ENCODE measurements at regions not wholly inside any gene's neighbourhood (a gene's known extent, or its start where the extent isn't known, plus 50 kb on each side); places are given as distances from the start of the nearest gene placed in this dataset.

- H3K27me3 Mint-ChIP-seq (ENCODE audit: low read depth in 2 of 2), result peaks cover 3 to 7% of the 10 kb centered on the region in 2 donors
- 100% methylated on average over 1 of the region's 1 CpG for WGBS (ENCODE audit: insufficient coverage)
- intact Hi-C loops (cut with micrococcal nuclease), result no loop called here
Observed at GRCh38 chr20:19834783-19835182, 76.7 kb downstream of the RIN2 start.

GRCh38 chr20:19835533-19836222 is 77.6 kb downstream of the RIN2 start:
- peaks cover 9% of the 10 kb centered on the region for H3K4me1 ChIP-seq (ENCODE audit: control insufficient read depth, insufficient read depth, low read length)
- TF ChIP-seq CTCF (IDR thresholded peaks at IDR 0.05), result no peak
- Mint-ChIP-seq H3K4me3 (no peak overlapping the region), H3K27ac (no peak overlapping the region), H3K36me3 (no peaks in the 10 kb centered on the region), H3K27me3 (ENCODE audit: low read depth in 2 of 2) (peaks cover 3 to 7% of the 10 kb centered on the region in 2 donors), H3K9me3 (no peaks in the 10 kb centered on the region), H3K4me1 (peaks cover 12 to 15% of the 10 kb centered on the region in 2 donors)
- intact Hi-C loops (cut with micrococcal nuclease), result no loop called here
- H3K4me3 ChIP-seq (ENCODE audit: low read length), result no peak overlapping the region
- H3K27me3 ChIP-seq (ENCODE audit: control insufficient read depth, insufficient read depth, low read length), result no peaks in the 10 kb centered on the region
- H3K27ac ChIP-seq (ENCODE audit: low read length), result no peak overlapping the region
- WGBS (ENCODE audit: insufficient coverage), result 85% methylated on average over 9 of the region's 9 CpGs
- DNase-seq (no peak), ATAC-seq (no peak)
- H3K9me3 ChIP-seq (ENCODE audit: control insufficient read depth, insufficient read depth, low read length), result no peaks in the 10 kb centered on the region
- H3K36me3 ChIP-seq (ENCODE audit: control insufficient read depth, insufficient read depth, low read length), result no peaks in the 10 kb centered on the region

More at GRCh38 chr20:19834783-19835182, 76.7 kb downstream of the RIN2 start:
- no peaks in the 10 kb centered on the region for H3K9me3 Mint-ChIP-seq
- DNase-seq (no peak), ATAC-seq (no peak)
- H3K4me1 Mint-ChIP-seq, result peaks cover 12 to 15% of the 10 kb centered on the region in 2 donors
- H3K4me3 ChIP-seq (ENCODE audit: low read length), result no peak overlapping the region
- no peaks in the 10 kb centered on the region for H3K36me3 Mint-ChIP-seq
- peaks cover 9% of the 10 kb centered on the region for H3K4me1 ChIP-seq (ENCODE audit: control insufficient read depth, insufficient read depth, low read length)
- H3K27me3 ChIP-seq (ENCODE audit: control insufficient read depth, insufficient read depth, low read length), result no peaks in the 10 kb centered on the region
- no peak overlapping the region for H3K4me3 Mint-ChIP-seq
- no peaks in the 10 kb centered on the region for H3K36me3 ChIP-seq (ENCODE audit: control insufficient read depth, insufficient read depth, low read length)
- no peak overlapping the region for H3K27ac Mint-ChIP-seq
- H3K27ac ChIP-seq (ENCODE audit: low read length), result no peak overlapping the region
- no peak for TF ChIP-seq CTCF (IDR thresholded peaks at IDR 0.05)
- no peaks in the 10 kb centered on the region for H3K9me3 ChIP-seq (ENCODE audit: control insufficient read depth, insufficient read depth, low read length)

- intact Hi-C loops (cut with micrococcal nuclease), result no loop called here
- Mint-ChIP-seq H3K4me3 (no peak overlapping the region), H3K4me1 (peaks cover under 1% of the 10 kb centered on the region in 2 donors), H3K27me3 (ENCODE audit: low read depth in 2 of 2) (no peaks in the 10 kb centered on the region), H3K9me3 (no peaks in the 10 kb centered on the region), H3K36me3 (no peaks in the 10 kb centered on the region), H3K27ac (no peak overlapping the region)
- TF ChIP-seq CTCF (IDR thresholded peaks at IDR 0.05), result no peak
- no peak for DNase-seq
- H3K36me3 ChIP-seq (ENCODE audit: control insufficient read depth, insufficient read depth, low read length), result no peaks in the 10 kb centered on the region
- WGBS (ENCODE audit: insufficient coverage), result 92% methylated on average over 4 of the region's 5 CpGs
- H3K4me3 ChIP-seq (ENCODE audit: low read length), result no peak overlapping the region
- H3K9me3 ChIP-seq (ENCODE audit: control insufficient read depth, insufficient read depth, low read length), result no peaks in the 10 kb centered on the region
- no peaks in the 10 kb centered on the region for H3K4me1 ChIP-seq (ENCODE audit: control insufficient read depth, insufficient read depth, low read length)
- no peaks in the 10 kb centered on the region for H3K27me3 ChIP-seq (ENCODE audit: control insufficient read depth, insufficient read depth, low read length)
- H3K27ac ChIP-seq (ENCODE audit: low read length), result no peak overlapping the region
- ATAC-seq, result no peak
Observed at GRCh38 chr20:19838468-19838867, 80.4 kb downstream of the RIN2 start.

GRCh38 chr20:19839053-19839452 is 81.0 kb downstream of the RIN2 start:
- no peaks in the 10 kb centered on the region for H3K4me1 ChIP-seq (ENCODE audit: control insufficient read depth, insufficient read depth, low read length)
- Mint-ChIP-seq H3K27ac (no peak overlapping the region), H3K4me3 (no peak overlapping the region), H3K36me3 (no peaks in the 10 kb centered on the region), H3K27me3 (ENCODE audit: low read depth in 2 of 2) (no peaks in the 10 kb centered on the region), H3K4me1 (no peaks in the 10 kb centered on the region), H3K9me3 (no peaks in the 10 kb centered on the region)
- ATAC-seq (no peak), DNase-seq (no peak)
- intact Hi-C loops (cut with micrococcal nuclease), result no loop called here
- H3K36me3 ChIP-seq (ENCODE audit: control insufficient read depth, insufficient read depth, low read length), result no peaks in the 10 kb centered on the region
- no peak for TF ChIP-seq CTCF (IDR thresholded peaks at IDR 0.05)
- no peaks in the 10 kb centered on the region for H3K27me3 ChIP-seq (ENCODE audit: control insufficient read depth, insufficient read depth, low read length)
- no peak overlapping the region for H3K4me3 ChIP-seq (ENCODE audit: low read length)
- H3K27ac ChIP-seq (ENCODE audit: low read length), result no peak overlapping the region
- H3K9me3 ChIP-seq (ENCODE audit: control insufficient read depth, insufficient read depth, low read length), result no peaks in the 10 kb centered on the region
- 92% methylated on average over 9 of the region's 9 CpGs for WGBS (ENCODE audit: insufficient coverage)

All from natural killer cell (primary cell).